ENCODE measurements at regions not wholly inside any gene's neighbourhood (a gene's known extent, or its start where the extent isn't known, plus 50 kb on each side); places are given as distances from the start of the nearest gene placed in this dataset.

DNA sequence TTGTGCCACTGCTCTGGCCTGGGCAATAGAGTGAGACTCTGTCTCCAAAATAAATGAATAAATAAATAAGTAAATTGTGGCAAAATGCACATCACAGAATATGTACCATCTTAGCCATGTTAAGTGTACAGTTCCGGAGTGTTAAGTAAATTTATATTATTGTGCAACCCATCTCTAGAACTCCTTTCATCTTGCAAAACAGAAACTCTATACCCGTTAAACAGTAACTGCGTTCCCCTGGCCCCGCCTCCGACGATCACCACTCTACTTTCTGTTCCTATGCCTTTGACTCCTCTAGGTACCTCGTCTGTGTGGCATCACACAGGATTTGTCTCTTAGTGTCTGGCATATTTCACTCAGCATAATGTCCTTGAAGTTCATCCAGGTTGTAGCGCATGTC lies 356.4 kb upstream of the FOXK1 start:
- TF ChIP-seq, protein P1, sequence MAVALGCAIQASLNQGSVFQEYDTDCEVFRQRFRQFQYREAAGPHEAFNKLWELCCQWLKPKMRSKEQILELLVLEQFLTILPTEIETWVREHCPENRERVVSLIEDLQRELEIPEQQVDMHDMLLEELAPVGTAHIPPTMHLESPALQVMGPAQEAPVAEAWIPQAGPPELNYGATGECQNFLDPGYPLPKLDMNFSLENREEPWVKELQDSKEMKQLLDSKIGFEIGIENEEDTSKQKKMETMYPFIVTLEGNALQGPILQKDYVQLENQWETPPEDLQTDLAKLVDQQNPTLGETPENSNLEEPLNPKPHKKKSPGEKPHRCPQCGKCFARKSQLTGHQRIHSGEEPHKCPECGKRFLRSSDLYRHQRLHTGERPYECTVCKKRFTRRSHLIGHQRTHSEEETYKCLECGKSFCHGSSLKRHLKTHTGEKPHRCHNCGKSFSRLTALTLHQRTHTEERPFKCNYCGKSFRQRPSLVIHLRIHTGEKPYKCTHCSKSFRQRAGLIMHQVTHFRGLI (CRISPR knock-in tag; IDR thresholded peaks at IDR 0.05) = no peak
- no peak for TF ChIP-seq BRCA1 (IDR thresholded peaks at IDR 0.05)
- no peak for TF ChIP-seq BRCA1 (CRISPR knock-in tag; IDR thresholded peaks at IDR 0.05)
- no peak for TF ChIP-seq ZEB2 (IDR thresholded peaks at IDR 0.05)
- TF ChIP-seq SOX6 (IDR thresholded peaks at IDR 0.05) = no peak
- TF ChIP-seq KLF13 (tag; IDR thresholded peaks at IDR 0.05; ENCODE audit: borderline replicate concordance, low read depth) = no peak
- no peak for TF ChIP-seq PHF21A (IDR thresholded peaks at IDR 0.05; ENCODE audit: borderline replicate concordance, low read depth)
- no peak for TF ChIP-seq POLR2AphosphoS2 (IDR thresholded peaks at IDR 0.05; ENCODE audit: low read length)
- TF ChIP-seq CTBP1 (IDR thresholded peaks at IDR 0.05; ENCODE audit: borderline replicate concordance) = no peak
- TF ChIP-seq ZBTB49 (CRISPR knock-in tag; IDR thresholded peaks at IDR 0.05; ENCODE audit: borderline replicate concordance) = no peak
- TF ChIP-seq, protein P2, sequence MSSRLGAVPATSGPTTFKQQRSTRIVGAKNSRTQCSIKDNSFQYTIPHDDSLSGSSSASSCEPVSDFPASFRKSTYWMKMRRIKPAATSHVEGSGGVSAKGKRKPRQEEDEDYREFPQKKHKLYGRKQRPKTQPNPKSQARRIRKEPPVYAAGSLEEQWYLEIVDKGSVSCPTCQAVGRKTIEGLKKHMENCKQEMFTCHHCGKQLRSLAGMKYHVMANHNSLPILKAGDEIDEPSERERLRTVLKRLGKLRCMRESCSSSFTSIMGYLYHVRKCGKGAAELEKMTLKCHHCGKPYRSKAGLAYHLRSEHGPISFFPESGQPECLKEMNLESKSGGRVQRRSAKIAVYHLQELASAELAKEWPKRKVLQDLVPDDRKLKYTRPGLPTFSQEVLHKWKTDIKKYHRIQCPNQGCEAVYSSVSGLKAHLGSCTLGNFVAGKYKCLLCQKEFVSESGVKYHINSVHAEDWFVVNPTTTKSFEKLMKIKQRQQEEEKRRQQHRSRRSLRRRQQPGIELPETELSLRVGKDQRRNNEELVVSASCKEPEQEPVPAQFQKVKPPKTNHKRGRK (tag; IDR thresholded peaks at IDR 0.05) = no peak
- TF ChIP-seq ZNF263 (CRISPR knock-in tag; IDR thresholded peaks at IDR 0.05; ENCODE audit: borderline replicate concordance) = no peak
- TF ChIP-seq BMI1 (IDR thresholded peaks at IDR 0.05; ENCODE audit: low read length) = no peak
- TF ChIP-seq ZNF212 (CRISPR knock-in tag; IDR thresholded peaks at IDR 0.05) = no peak
- no peak for TF ChIP-seq HNRNPH1 (optimal IDR thresholded peaks at IDR 0.05; ENCODE audit: low read depth, low read length)
- no peak for TF ChIP-seq GATA2 (CRISPR knock-in tag; IDR thresholded peaks at IDR 0.05)

More for the DNA sequence above, 356.4 kb upstream of the FOXK1 start:
- WGBS (ENCODE audit: insufficient coverage, low coverage, missing lambda C conversion rate) = under 1% methylated on average over 8 of the region's 8 CpGs
- no peak overlapping the region for H3K9ac ChIP-seq (ENCODE audit: insufficient read depth in 1 of 2, low read depth in 2 of 2, low read length in 2 of 2)
- ChIA-PET CTCF (ENCODE audit: low intra/inter-chr PET ratio) (no interaction called here), POLR2A (no interaction called here)
- in situ Hi-C loops (cut with MboI) (no loop called here), intact Hi-C loops (cut with micrococcal nuclease) (no loop called here)
- no peaks in the 10 kb centered on the region for H3K79me2 ChIP-seq (ENCODE audit: control insufficient read depth, insufficient read depth, low read length)
- DNase-seq (ENCODE audit: extremely low read depth in 1 of 4, low spot score in 3 of 4) (no peak), ATAC-seq (no peak), FAIRE-seq (no peak)
- H3K4me1 ChIP-seq (replicated peaks in 1 of 2; ENCODE audit: control insufficient read depth in 2 of 2, insufficient read depth in 2 of 2, low read length in 2 of 2) = no peaks in the 10 kb centered on the region
- H4K20me1 ChIP-seq (replicated peaks; ENCODE audit: control insufficient read depth, insufficient read depth, low read length) = no peaks in the 10 kb centered on the region
- H3K36me3 ChIP-seq (ENCODE audit: control insufficient read depth, insufficient read depth, low read length) = no peaks in the 10 kb centered on the region
- no peaks in the 10 kb centered on the region for H3K9me1 ChIP-seq (ENCODE audit: control insufficient read depth, insufficient read depth, low read length)
- no peak overlapping the region for H3K4me3 ChIP-seq
- no TSS peak for BruUV-seq (replicated peaks)
- H3K9me3 ChIP-seq (replicated peaks; ENCODE audit: control insufficient read depth, insufficient read depth, low read depth, low read length) = no peaks in the 10 kb centered on the region
- H2AFZ ChIP-seq (ENCODE audit: low read depth, low read length) = no peak overlapping the region
- no peaks in the 10 kb centered on the region; a peak in 1 of 5 replicates for H3K27me3 ChIP-seq (ENCODE audit: control insufficient read depth in 2 of 2, insufficient read depth in 2 of 2, low read length in 2 of 2)
- no peak overlapping the region for H3K27ac ChIP-seq (ENCODE audit: extremely low read depth, low read depth, low read length)
- H3K4me2 ChIP-seq (ENCODE audit: insufficient read depth, low read length) = no peak overlapping the region

All from K562 (cell line).